ENCODE measurements at regions not wholly inside any gene's neighbourhood (a gene's known extent, or its start where the extent isn't known, plus 50 kb on each side); places are given as distances from the start of the nearest gene placed in this dataset.

- TF ChIP-seq, protein P1, sequence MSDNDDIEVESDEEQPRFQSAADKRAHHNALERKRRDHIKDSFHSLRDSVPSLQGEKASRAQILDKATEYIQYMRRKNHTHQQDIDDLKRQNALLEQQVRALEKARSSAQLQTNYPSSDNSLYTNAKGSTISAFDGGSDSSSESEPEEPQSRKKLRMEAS (IDR thresholded peaks at IDR 0.05), result no peak; the same call in 1 of the 2 replicates
- TF ChIP-seq FOSL1 (IDR thresholded peaks at IDR 0.05; ENCODE audit: low read depth) (no peak), RAD21 (IDR thresholded peaks at IDR 0.05; ENCODE audit: low read depth) (0 out of 2 replicates have a peak, but pooled peaks have one; percentile 11), YY1 (IDR thresholded peaks at IDR 0.05; ENCODE audit: extremely low read depth, insufficient replicate concordance, low read depth, low read length) (no peak), EGR1 (IDR thresholded peaks at IDR 0.05; ENCODE audit: low read depth) (no peak), CEBPB (IDR thresholded peaks at IDR 0.05; ENCODE audit: low read depth) (peak; percentile 44; the same call in 1 of the 2 replicates), POLR2AphosphoS5 (IDR thresholded peaks at IDR 0.05; ENCODE audit: low read depth, low read length) (0 out of 2 replicates have a peak, but pooled peaks have one; percentile 3), REST (IDR thresholded peaks at IDR 0.05; ENCODE audit: low read depth) (no peak)
- TF ChIP-seq, protein P2, sequence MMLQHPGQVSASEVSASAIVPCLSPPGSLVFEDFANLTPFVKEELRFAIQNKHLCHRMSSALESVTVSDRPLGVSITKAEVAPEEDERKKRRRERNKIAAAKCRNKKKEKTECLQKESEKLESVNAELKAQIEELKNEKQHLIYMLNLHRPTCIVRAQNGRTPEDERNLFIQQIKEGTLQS (IDR thresholded peaks at IDR 0.05), result no peak
Observed at GRCh38 chr1:172895761-172896160, 155.0 kb downstream of the TNFSF18 start (continued).

DNA sequence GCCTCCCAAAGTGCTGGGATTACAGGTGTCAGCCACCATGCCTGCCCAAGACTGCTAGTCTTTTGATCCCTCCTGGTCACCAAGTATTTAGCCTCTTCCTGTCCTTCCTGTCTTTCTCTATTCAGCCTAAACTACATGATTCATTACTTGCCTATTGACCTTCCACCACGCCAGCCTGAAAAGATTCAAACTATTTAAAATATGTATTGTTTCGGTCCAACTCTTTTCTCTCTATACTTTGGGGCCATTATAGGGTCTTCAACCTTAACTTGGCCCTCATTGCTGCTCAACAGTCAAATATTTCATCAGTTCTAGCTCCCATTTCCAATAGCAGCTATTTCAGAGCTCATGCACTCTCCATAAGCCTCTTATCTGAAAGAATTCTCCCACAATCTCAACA lies 153.0 kb downstream of the TNFSF18 start:
- H3K4me1 ChIP-seq (ENCODE audit: control insufficient read depth in 1 of 2, insufficient read depth in 2 of 2, low read length in 2 of 2), result peaks cover 72 to 90% of the 10 kb centered on the region in 2 experiments
- no peaks in the 10 kb centered on the region for H3K9me3 ChIP-seq (ENCODE audit: control insufficient read depth in 1 of 2, insufficient read depth in 1 of 2, low read depth in 1 of 2, low read length in 2 of 2)
- no peak for DNase-seq (ENCODE audit: low read depth, low spot score)
- BruUV-seq (replicated peaks), result no TSS peak
- H3K27me3 ChIP-seq (ENCODE audit: insufficient read depth, low read length), result no peaks in the 10 kb centered on the region
- ChIA-PET POLR2A (interaction anchor here (1.0 to 1.8 kb wide), 3 partner anchors 12 to 36 kb away, joined by 3 to 6 read pairs (median 5); no protein-coding TSS in a partner anchor), RAD21 (ENCODE audit: low non-redundant PET in 1 of 2, low total read pairs in 2 of 2, uncharacterized antibody in 2 of 2, unreplicated experiment in 2 of 2) (no interaction called here), CTCF (interaction anchor here (0.9 kb wide), 1 partner anchor 304 kb away, joined by 3 read pairs; no protein-coding TSS in a partner anchor)
- no peak overlapping the region for H2AFZ ChIP-seq (ENCODE audit: low read depth, low read length, poor library complexity, severe bottlenecking)
- peak overlapping the region; percentile 53 for H3K4me2 ChIP-seq (ENCODE audit: low read length)
- peak; percentile 66 for ATAC-seq
- no peaks in the 10 kb centered on the region for H3K9me2 ChIP-seq (ENCODE audit: insufficient read depth)
- no peaks in the 10 kb centered on the region for H4K20me1 ChIP-seq (ENCODE audit: insufficient read depth)
- H3K4me3 ChIP-seq (replicated peaks in 1 of 2; ENCODE audit: low read depth in 1 of 2, low read length in 2 of 2), result no peak overlapping the region
- peak overlapping the region; percentile 93 for H3K27ac ChIP-seq (ENCODE audit: low read depth, low read length)
- TF ChIP-seq SP1 (IDR thresholded peaks at IDR 0.05; ENCODE audit: low read depth) (peak; percentile 89), POLR2A (IDR thresholded peaks at IDR 0.05; ENCODE audit: borderline replicate concordance, extremely low read depth, insufficient read depth, insufficient read length) (no peak), CEBPB (IDR thresholded peaks at IDR 0.05; ENCODE audit: low read depth) (peak; percentile 59), ZNF274 (IDR thresholded peaks at IDR 0.05; ENCODE audit: low read depth, low read length) (no peak), TCF7L2 (IDR thresholded peaks at IDR 0.05; ENCODE audit: borderline replicate concordance, extremely low read depth, insufficient read depth, insufficient read length) (peak; percentile 12), SIN3A (IDR thresholded peaks at IDR 0.05; ENCODE audit: low read depth) (peak; percentile 69; the same call in 1 of the 2 replicates), RAD21 (IDR thresholded peaks at IDR 0.05; ENCODE audit: low read depth) (peak; percentile 5; the same call in 1 of the 2 replicates), JUND (IDR thresholded peaks at IDR 0.05) (peak; percentile 84), FOSL1 (IDR thresholded peaks at IDR 0.05; ENCODE audit: low read depth) (peak; percentile 76), CBX3 (IDR thresholded peaks at IDR 0.05; ENCODE audit: low read depth) (peak; percentile 86), ELF1 (IDR thresholded peaks at IDR 0.05; ENCODE audit: borderline replicate concordance, low read depth) (no peak), SRF (IDR thresholded peaks at IDR 0.05; ENCODE audit: low read depth) (no peak)
- TF ChIP-seq, protein P1 (IDR thresholded peaks at IDR 0.05), result peak; percentile 58; the same call in 1 of the 2 replicates
- intact Hi-C loops (cut with micrococcal nuclease), result no loop called here
- peaks cover 0 to 10% of the 10 kb centered on the region in 2 experiments; a peak in 2 of 4 replicates for H3K36me3 ChIP-seq (ENCODE audit: control insufficient read depth in 1 of 2, insufficient read depth in 2 of 2, low read length in 2 of 2)
- peaks cover 45% of the 10 kb centered on the region for H3K79me2 ChIP-seq (ENCODE audit: insufficient read depth, low read length)
- H3K9ac ChIP-seq (ENCODE audit: low read length), result peak overlapping the region; percentile 52
